ENCODE measurements at regions not wholly inside any gene's neighbourhood (a gene's known extent, or its start where the extent isn't known, plus 50 kb on each side); places are given as distances from the start of the nearest gene placed in this dataset.

DNA sequence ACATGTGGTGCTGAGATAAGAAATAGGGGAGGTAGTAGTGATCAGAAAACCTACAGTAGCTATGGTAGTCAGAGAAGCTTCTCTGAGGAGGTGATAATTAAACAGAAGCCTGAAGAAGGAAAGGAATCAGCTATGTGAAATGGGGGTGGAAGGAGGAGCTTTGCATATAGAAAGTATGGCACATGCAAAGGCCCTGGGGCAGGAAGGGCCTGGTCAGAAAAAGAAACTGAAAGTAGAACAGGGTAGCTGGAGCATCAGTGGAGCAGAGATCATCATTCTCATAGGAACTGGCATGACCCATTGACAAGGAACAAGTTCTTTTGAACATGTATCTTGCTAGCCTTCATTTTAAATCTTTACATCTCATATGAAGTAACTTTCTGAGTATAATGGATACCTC is 80.7 kb upstream of the ADRA1B start:
- CTCF ChIA-PET, result interaction anchor here (0.6 kb wide), 1 partner anchor 253 kb away, joined by 3 read pairs; no protein-coding TSS in a partner anchor
- peaks cover 9% of the 10 kb centered on the region for H3K27me3 Mint-ChIP-seq
- H3K4me3 Mint-ChIP-seq, result no peak overlapping the region
- DNase-seq (no peak), ATAC-seq (no peak)
- no peaks in the 10 kb centered on the region for H3K4me1 Mint-ChIP-seq
- H3K36me3 Mint-ChIP-seq (ENCODE audit: low read depth), result no peaks in the 10 kb centered on the region
- H3K27ac Mint-ChIP-seq, result no peak overlapping the region
- intact Hi-C loops (cut with DNase I, micrococcal nuclease), result no loop called here
- POLR2A ChIA-PET, result no interaction called here
- H3K9me3 Mint-ChIP-seq (ENCODE audit: low read depth), result peaks cover 4% of the 10 kb centered on the region

- ChIA-PET CTCF (no interaction called here), POLR2A (no interaction called here)
- H3K4me3 Mint-ChIP-seq, result no peak overlapping the region
- H3K27ac Mint-ChIP-seq, result no peak overlapping the region
- H3K4me1 Mint-ChIP-seq, result no peaks in the 10 kb centered on the region
- DNase-seq (no peak), ATAC-seq (no peak)
- H3K27me3 Mint-ChIP-seq, result peaks cover 10% of the 10 kb centered on the region
- intact Hi-C loops (cut with DNase I, micrococcal nuclease), result no loop called here
- peaks cover 4% of the 10 kb centered on the region for H3K9me3 Mint-ChIP-seq (ENCODE audit: low read depth)
- no peaks in the 10 kb centered on the region for H3K36me3 Mint-ChIP-seq (ENCODE audit: low read depth)
Measured at GRCh38 chr5:159836691-159837090, 79.6 kb upstream of the ADRA1B start.

- no peak for ATAC-seq
- intact Hi-C loops (cut with DNase I, micrococcal nuclease), result no loop called here
- POLR2A ChIA-PET, result no interaction called here
- CTCF ChIA-PET, result no interaction called here
- no peak for DNase-seq
- Mint-ChIP-seq H3K4me3 (no peak overlapping the region), H3K9me3 (ENCODE audit: low read depth) (peaks cover 4% of the 10 kb centered on the region), H3K27me3 (peaks cover 10% of the 10 kb centered on the region), H3K36me3 (ENCODE audit: low read depth) (no peaks in the 10 kb centered on the region), H3K27ac (no peak overlapping the region), H3K4me1 (no peaks in the 10 kb centered on the region)
Measured at GRCh38 chr5:159837860-159838259, 78.4 kb upstream of the ADRA1B start.

- ATAC-seq (no peak), DNase-seq (no peak)
- intact Hi-C loops (cut with DNase I, micrococcal nuclease), result no loop called here
- Mint-ChIP-seq H3K27ac (no peak overlapping the region), H3K4me3 (no peak overlapping the region), H3K36me3 (ENCODE audit: low read depth) (no peaks in the 10 kb centered on the region), H3K9me3 (ENCODE audit: low read depth) (peaks cover 4% of the 10 kb centered on the region), H3K27me3 (peaks cover 8% of the 10 kb centered on the region), H3K4me1 (no peaks in the 10 kb centered on the region)
- POLR2A ChIA-PET, result no interaction called here
- CTCF ChIA-PET, result no interaction called here
Measured at GRCh38 chr5:159838551-159839222, 77.6 kb upstream of the ADRA1B start.

DNA sequence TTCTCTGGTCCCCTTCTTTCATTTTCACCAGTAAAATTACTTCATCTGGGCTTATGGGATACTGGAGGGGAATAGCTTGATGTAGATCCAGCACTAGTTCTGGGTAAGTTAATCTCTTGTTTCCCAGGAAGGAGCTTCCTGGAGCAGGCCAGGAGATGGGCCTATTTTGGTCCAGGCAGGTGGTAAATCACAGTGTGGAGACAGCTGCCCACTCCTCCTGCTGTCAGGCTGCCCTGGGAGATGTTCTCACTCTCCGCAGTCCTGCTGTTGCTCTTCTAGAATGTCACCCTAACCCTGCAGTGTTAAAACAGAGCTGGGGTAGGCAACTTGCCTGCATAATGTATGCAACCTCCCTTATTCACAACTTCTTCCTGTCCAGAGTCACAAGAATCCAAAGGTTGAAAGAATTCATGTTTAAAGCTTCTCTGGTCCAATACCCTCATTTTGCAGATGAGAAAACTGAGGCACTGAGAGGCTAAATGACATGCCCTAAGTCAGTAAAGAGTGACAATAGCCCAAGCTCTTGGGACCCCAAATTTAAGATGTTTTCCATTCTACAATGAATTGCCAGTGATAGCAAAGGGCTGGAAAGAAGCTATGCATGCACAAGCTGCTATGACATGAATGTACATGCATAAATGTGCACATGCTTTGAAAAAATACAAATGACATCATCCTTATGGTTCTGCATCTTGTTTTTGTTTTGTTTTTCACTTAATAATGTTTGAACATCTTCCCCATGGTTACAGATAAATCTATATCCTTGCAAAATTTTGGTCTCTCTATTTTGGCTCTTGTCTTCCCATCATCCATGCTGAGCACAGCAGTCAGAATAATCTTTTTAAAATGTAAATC is 71.8 kb upstream of the ADRA1B start:
- Mint-ChIP-seq H3K27ac (no peak overlapping the region), H3K4me3 (no peak overlapping the region), H3K27me3 (peaks cover 8% of the 10 kb centered on the region), H3K36me3 (ENCODE audit: low read depth) (no peaks in the 10 kb centered on the region), H3K9me3 (ENCODE audit: low read depth) (no peaks in the 10 kb centered on the region), H3K4me1 (no peaks in the 10 kb centered on the region)
- ATAC-seq (no peak), DNase-seq (no peak)
- intact Hi-C loops (cut with DNase I, micrococcal nuclease), result no loop called here
- ChIA-PET POLR2A (interaction anchor here (0.7 kb wide), 1 partner anchor 382 kb away, joined by 4 read pairs; no protein-coding TSS in a partner anchor), CTCF (no interaction called here)

GRCh38 chr5:159849437-159850083 is 66.7 kb upstream of the ADRA1B start:
- Mint-ChIP-seq H3K36me3 (ENCODE audit: low read depth) (no peaks in the 10 kb centered on the region), H3K4me3 (no peak overlapping the region), H3K27ac (no peak overlapping the region), H3K27me3 (peaks cover 9% of the 10 kb centered on the region), H3K9me3 (ENCODE audit: low read depth) (no peaks in the 10 kb centered on the region), H3K4me1 (no peaks in the 10 kb centered on the region)
- intact Hi-C loops (cut with DNase I, micrococcal nuclease), result no loop called here
- ChIA-PET CTCF (no interaction called here), POLR2A (no interaction called here)
- ATAC-seq, result no peak
- DNase-seq, result no peak

GRCh38 chr5:159850160-159850559 is 66.1 kb upstream of the ADRA1B start:
- Mint-ChIP-seq H3K27ac (no peak overlapping the region), H3K36me3 (ENCODE audit: low read depth) (no peaks in the 10 kb centered on the region), H3K4me3 (no peak overlapping the region), H3K27me3 (peaks cover 11% of the 10 kb centered on the region), H3K9me3 (ENCODE audit: low read depth) (no peaks in the 10 kb centered on the region), H3K4me1 (no peaks in the 10 kb centered on the region)
- intact Hi-C loops (cut with DNase I, micrococcal nuclease), result no loop called here
- CTCF ChIA-PET, result no interaction called here
- POLR2A ChIA-PET, result no interaction called here
- ATAC-seq (no peak), DNase-seq (no peak)

GRCh38 chr5:159851053-159851452 is 65.2 kb upstream of the ADRA1B start:
- POLR2A ChIA-PET, result no interaction called here
- intact Hi-C loops (cut with DNase I, micrococcal nuclease), result no loop called here
- ATAC-seq (no peak), DNase-seq (no peak)
- Mint-ChIP-seq H3K27me3 (peaks cover 16% of the 10 kb centered on the region), H3K9me3 (ENCODE audit: low read depth) (no peaks in the 10 kb centered on the region), H3K36me3 (ENCODE audit: low read depth) (no peaks in the 10 kb centered on the region), H3K4me3 (no peak overlapping the region), H3K4me1 (no peaks in the 10 kb centered on the region), H3K27ac (no peak overlapping the region)
- CTCF ChIA-PET, result interaction anchor here (0.8 kb wide), 1 partner anchor 631 kb away, joined by 3 read pairs; no protein-coding TSS in a partner anchor

DNA sequence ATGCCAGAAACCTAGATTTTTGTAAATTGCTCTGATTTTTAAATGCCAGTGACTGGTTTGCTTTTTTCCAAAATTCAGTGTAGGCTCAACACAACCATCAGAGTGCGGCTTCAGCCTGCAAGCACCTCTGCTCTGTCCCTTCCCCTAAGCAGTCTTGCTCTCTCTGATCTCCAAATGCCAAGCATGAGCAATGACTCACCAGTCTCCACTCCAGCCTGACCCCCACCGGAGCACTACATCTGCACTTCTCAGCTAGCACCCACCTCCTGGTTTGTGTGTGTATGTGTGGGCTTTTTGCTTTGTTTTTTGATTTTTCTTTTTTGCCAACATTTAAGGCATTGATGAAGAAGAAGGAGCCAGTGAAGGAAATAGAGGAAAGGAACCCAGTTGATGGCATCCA is 61.4 kb upstream of the ADRA1B start:
- Mint-ChIP-seq H3K27ac (no peak overlapping the region), H3K9me3 (ENCODE audit: low read depth) (no peaks in the 10 kb centered on the region)
- intact Hi-C loops (cut with DNase I, micrococcal nuclease), result no loop called here

GRCh38 chr5:159855476-159856191 is 60.6 kb upstream of the ADRA1B start:
- no peak for ATAC-seq
- no peaks in the 10 kb centered on the region for H3K9me3 Mint-ChIP-seq (ENCODE audit: low read depth)
- H3K27ac Mint-ChIP-seq, result no peak overlapping the region
- H3K27me3 Mint-ChIP-seq, result peaks cover 20% of the 10 kb centered on the region
- H3K4me1 Mint-ChIP-seq, result no peaks in the 10 kb centered on the region
- ChIA-PET CTCF (interaction anchor here (0.6 kb wide), 1 partner anchor 21 kb away, joined by 3 read pairs; no protein-coding TSS in a partner anchor), POLR2A (no interaction called here)
- no peaks in the 10 kb centered on the region for H3K36me3 Mint-ChIP-seq (ENCODE audit: low read depth)
- DNase-seq, result no peak
- intact Hi-C loops (cut with DNase I, micrococcal nuclease), result no loop called here
- no peak overlapping the region for H3K4me3 Mint-ChIP-seq

More for the DNA sequence above, 61.4 kb upstream of the ADRA1B start:
- ATAC-seq, result no peak
- no peak overlapping the region for H3K4me3 Mint-ChIP-seq
- ChIA-PET CTCF (no interaction called here), POLR2A (no interaction called here)
- H3K36me3 Mint-ChIP-seq (ENCODE audit: low read depth), result no peaks in the 10 kb centered on the region
- H3K27me3 Mint-ChIP-seq, result peaks cover 23% of the 10 kb centered on the region
- no peaks in the 10 kb centered on the region for H3K4me1 Mint-ChIP-seq
- no peak for DNase-seq

- CTCF ChIA-PET, result interaction anchor here (0.8 kb wide), 1 partner anchor 343 kb away, joined by 3 read pairs; no protein-coding TSS in a partner anchor
- ATAC-seq, result no peak
- Mint-ChIP-seq H3K9me3 (ENCODE audit: low read depth) (no peaks in the 10 kb centered on the region), H3K27ac (no peak overlapping the region), H3K4me3 (no peak overlapping the region), H3K36me3 (ENCODE audit: low read depth) (no peaks in the 10 kb centered on the region), H3K27me3 (peaks cover 24% of the 10 kb centered on the region), H3K4me1 (no peaks in the 10 kb centered on the region)
- intact Hi-C loops (cut with DNase I, micrococcal nuclease), result no loop called here
- POLR2A ChIA-PET, result no interaction called here
- DNase-seq, result no peak
Measured at GRCh38 chr5:159858871-159859270, 57.4 kb upstream of the ADRA1B start.

Measured in activated CD4-positive, alpha-beta T cell treated with anti-CD3 and anti-CD28 coated beads for 36 hours (primary cell).